Fibroblast of lung (primary cell): ENCODE measurements at regions not wholly inside any gene's neighbourhood (a gene's known extent, or its start where the extent isn't known, plus 50 kb on each side); places are given as distances from the start of the nearest gene placed in this dataset.

Source experiments
- DNase-seq, 2 donors: peaks; one replicate each; pipeline versions ENCODE4 v3.0.0 to v3.0.0-alpha.2; 2010; ENCODE audit warnings: low read depth in 2 of 2
- H2AFZ ChIP-seq: 2 replicates; pipeline ENCODE4 v1.5.1; 2012; ENCODE audit warnings: low read length, control low read depth, inconsistent platforms
- H3K27ac ChIP-seq: 2 replicates; pipeline ENCODE4 v1.5.1; 2011; ENCODE audit warnings: low read length, control low read depth; ENCODE audit not compliant: insufficient read depth
- H3K27me3 ChIP-seq: 2 replicates; pipeline ENCODE4 v1.5.1; 2011; ENCODE audit warnings: mild to moderate bottlenecking, low read length; ENCODE audit not compliant: control insufficient read depth, insufficient read depth
- H3K36me3 ChIP-seq: 2 replicates; pipeline ENCODE4 v1.5.1; 2011; ENCODE audit warnings: low read length; ENCODE audit not compliant: control insufficient read depth, insufficient read depth
- H3K4me1 ChIP-seq: 2 replicates; pipeline ENCODE4 v1.5.1; 2011; ENCODE audit warnings: low read length; ENCODE audit not compliant: control insufficient read depth, insufficient read depth; ENCODE audit errors: extremely low read depth
- H3K4me2 ChIP-seq: 2 replicates; pipeline ENCODE4 v1.5.1; 2011; ENCODE audit warnings: low read length, control low read depth; ENCODE audit not compliant: insufficient read depth; ENCODE audit errors: extremely low read depth
- H3K4me3 ChIP-seq, 4 experiments: fragments of 200-600 bp in 1 of 4; sonication (generic) in 1 of 4; replicated peaks in 1 of 4; 2 replicates each; pipeline ENCODE4 v1.5.1; 2011 to 2016; ENCODE audit warnings: low read length in 4 of 4, low read depth in 3 of 4, mild to moderate bottlenecking in 3 of 4, control low read depth in 2 of 4, inconsistent platforms in 1 of 4, mixed read lengths in 1 of 4; ENCODE audit not compliant: insufficient read depth in 1 of 4; ENCODE audit errors: control extremely low read depth in 1 of 4
- H3K79me2 ChIP-seq: 2 replicates; pipeline ENCODE4 v1.5.1; 2012; ENCODE audit warnings: mild to moderate bottlenecking, low read length, inconsistent platforms; ENCODE audit not compliant: control insufficient read depth, insufficient read depth
- H3K9ac ChIP-seq: 2 replicates; pipeline ENCODE4 v1.5.1; 2011; ENCODE audit warnings: mild to moderate bottlenecking, low read length, control low read depth; ENCODE audit not compliant: insufficient read depth
- H3K9me3 ChIP-seq: 2 replicates; pipeline ENCODE4 v1.5.1; 2012; ENCODE audit warnings: low read depth, low read length; ENCODE audit not compliant: control insufficient read depth, insufficient read depth
- H4K20me1 ChIP-seq: 2 replicates; pipeline ENCODE4 v1.5.1; 2011; ENCODE audit warnings: low read length; ENCODE audit not compliant: control insufficient read depth, insufficient read depth; ENCODE audit errors: extremely low read depth
- EZH2 ChIP-seq: IDR thresholded peaks from 2 replicates; pipeline ENCODE4 v1.5.1; 2012; ENCODE audit warnings: low read length, control low read depth, mild to moderate bottlenecking; ENCODE audit errors: missing control alignments
- TF ChIP-seq, protein P1 (sequence below), 2 donors: IDR thresholded peaks in 1 of 2; conservative IDR thresholded peaks in 1 of 2; 1 replicate in 1 of 2; 2 replicates in 1 of 2; pipeline ENCODE4 v1.5.1; 2011 to 2012; ENCODE audit warnings: low read length in 2 of 2, control low read depth in 1 of 2, inconsistent platforms in 1 of 2, low read depth in 1 of 2, mild to moderate bottlenecking in 1 of 2

DNA sequence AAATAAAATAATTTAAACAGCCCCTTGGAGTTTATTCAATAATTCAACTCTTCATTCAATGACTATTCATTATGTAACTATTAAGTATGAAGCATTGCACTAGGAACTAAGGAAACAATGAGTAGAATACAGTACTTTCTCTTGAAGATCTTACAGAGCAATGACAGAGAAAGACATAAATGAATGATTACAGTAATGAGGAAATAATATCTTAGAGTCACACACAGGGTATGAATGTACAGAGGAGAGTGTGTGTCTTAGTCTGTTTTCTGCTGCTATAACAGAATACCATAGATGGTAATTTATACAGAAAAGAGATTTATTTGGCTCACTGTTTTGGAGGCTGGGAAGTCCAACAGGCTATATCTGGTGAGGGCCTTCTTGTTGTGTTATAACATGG, 120.5 kb upstream of the NRBF2 start:
- DNase-seq: no peak
- Histone ChIP-seq H3K9ac (no peak overlapping the region), H3K27ac (no peak overlapping the region), H2AFZ (no peak overlapping the region), H3K4me2 (no peak overlapping the region), H4K20me1 (no peaks in the 10 kb centered on the region), H3K9me3 (no peaks in the 10 kb centered on the region), H3K4me3 (no peak overlapping the region), H3K79me2 (no peaks in the 10 kb centered on the region), H3K4me1 (no peaks in the 10 kb centered on the region), H3K36me3 (no peaks in the 10 kb centered on the region), H3K27me3 (no peaks in the 10 kb centered on the region)
- TF ChIP-seq EZH2: no peak
- TF ChIP-seq, protein P1, sequence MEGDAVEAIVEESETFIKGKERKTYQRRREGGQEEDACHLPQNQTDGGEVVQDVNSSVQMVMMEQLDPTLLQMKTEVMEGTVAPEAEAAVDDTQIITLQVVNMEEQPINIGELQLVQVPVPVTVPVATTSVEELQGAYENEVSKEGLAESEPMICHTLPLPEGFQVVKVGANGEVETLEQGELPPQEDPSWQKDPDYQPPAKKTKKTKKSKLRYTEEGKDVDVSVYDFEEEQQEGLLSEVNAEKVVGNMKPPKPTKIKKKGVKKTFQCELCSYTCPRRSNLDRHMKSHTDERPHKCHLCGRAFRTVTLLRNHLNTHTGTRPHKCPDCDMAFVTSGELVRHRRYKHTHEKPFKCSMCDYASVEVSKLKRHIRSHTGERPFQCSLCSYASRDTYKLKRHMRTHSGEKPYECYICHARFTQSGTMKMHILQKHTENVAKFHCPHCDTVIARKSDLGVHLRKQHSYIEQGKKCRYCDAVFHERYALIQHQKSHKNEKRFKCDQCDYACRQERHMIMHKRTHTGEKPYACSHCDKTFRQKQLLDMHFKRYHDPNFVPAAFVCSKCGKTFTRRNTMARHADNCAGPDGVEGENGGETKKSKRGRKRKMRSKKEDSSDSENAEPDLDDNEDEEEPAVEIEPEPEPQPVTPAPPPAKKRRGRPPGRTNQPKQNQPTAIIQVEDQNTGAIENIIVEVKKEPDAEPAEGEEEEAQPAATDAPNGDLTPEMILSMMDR (conservative IDR thresholded peaks at IDR 0.05 in 1 of 2, IDR thresholded peaks at IDR 0.05 in 1 of 2; ENCODE audit: low read depth in 1 of 2, low read length in 2 of 2): no peak

DNA sequence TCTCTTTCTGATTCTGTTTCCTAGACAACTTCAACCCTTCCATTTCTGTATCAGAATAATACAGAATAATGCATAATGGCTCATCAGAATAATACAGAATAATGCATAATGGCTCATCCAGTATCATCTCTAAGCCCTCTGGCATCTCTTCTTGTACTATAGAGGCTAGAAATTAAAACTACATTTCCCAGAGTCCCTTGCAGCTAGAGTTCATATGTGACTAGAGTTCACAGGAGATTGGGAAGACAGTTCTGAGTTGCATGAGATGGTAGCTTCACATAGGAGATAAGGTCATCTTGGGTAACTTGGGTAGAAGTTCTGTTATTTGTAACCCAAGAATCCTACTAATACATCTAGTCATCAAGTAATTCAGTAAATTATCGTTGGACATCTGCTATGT, 122.9 kb upstream of the NRBF2 start:
- no peak overlapping the region for H3K4me2 ChIP-seq
- H3K36me3 ChIP-seq: no peaks in the 10 kb centered on the region

DNA sequence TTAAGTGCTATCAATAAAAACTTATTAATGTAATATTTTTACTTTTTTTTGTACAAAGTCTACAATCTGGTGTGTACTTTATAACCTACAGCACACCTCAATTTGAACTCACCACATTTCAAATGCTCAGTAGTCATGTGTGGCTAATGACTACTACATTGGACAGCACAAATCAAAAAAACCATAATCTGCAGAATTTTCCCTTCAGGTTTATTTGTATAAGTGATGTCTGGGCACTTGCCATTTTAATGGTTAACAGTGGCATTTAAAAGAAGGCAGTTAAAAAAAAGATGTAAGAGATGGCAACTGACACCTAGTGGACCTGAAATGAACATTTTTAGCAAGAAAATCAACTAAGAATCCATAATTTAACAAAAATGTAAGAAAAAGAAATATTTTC, 124.6 kb upstream of the NRBF2 start:
- H3K79me2 ChIP-seq: no peaks in the 10 kb centered on the region
- H3K36me3 ChIP-seq: no peaks in the 10 kb centered on the region
- H3K4me2 ChIP-seq: no peak overlapping the region
- H3K9me3 ChIP-seq: no peaks in the 10 kb centered on the region
- no peaks in the 10 kb centered on the region for H3K27me3 ChIP-seq
- no peak overlapping the region for H3K4me3 ChIP-seq
- peaks cover 2% of the 10 kb centered on the region for H3K4me1 ChIP-seq
- no peak overlapping the region for H3K9ac ChIP-seq
- no peak overlapping the region for H2AFZ ChIP-seq
- TF ChIP-seq EZH2: no peak
- TF ChIP-seq, protein P1 (conservative IDR thresholded peaks at IDR 0.05 in 1 of 2, IDR thresholded peaks at IDR 0.05 in 1 of 2; ENCODE audit: low read depth in 1 of 2, low read length in 2 of 2): no peak
- no peaks in the 10 kb centered on the region for H4K20me1 ChIP-seq
- H3K27ac ChIP-seq: no peak overlapping the region
- peak in 1 of 2 donors; percentile 43 for DNase-seq

More for the DNA sequence above, 122.9 kb upstream of the NRBF2 start:
- no peak overlapping the region for H3K9ac ChIP-seq
- H3K27me3 ChIP-seq: no peaks in the 10 kb centered on the region
- no peaks in the 10 kb centered on the region for H3K9me3 ChIP-seq
- H3K79me2 ChIP-seq: no peaks in the 10 kb centered on the region
- DNase-seq: no peak
- H2AFZ ChIP-seq: no peak overlapping the region
- peaks cover 2% of the 10 kb centered on the region for H3K4me1 ChIP-seq
- no peak overlapping the region for H3K27ac ChIP-seq
- H4K20me1 ChIP-seq: no peaks in the 10 kb centered on the region
- no peak for TF ChIP-seq EZH2
- TF ChIP-seq, protein P1 (conservative IDR thresholded peaks at IDR 0.05 in 1 of 2, IDR thresholded peaks at IDR 0.05 in 1 of 2; ENCODE audit: low read depth in 1 of 2, low read length in 2 of 2): no peak
- H3K4me3 ChIP-seq: no peak overlapping the region
